SH-SY5Y (cell line): ENCODE measurements at regions not wholly inside any gene's neighbourhood (a gene's known extent, or its start where the extent isn't known, plus 50 kb on each side); places are given as distances from the start of the nearest gene placed in this dataset.

Source experiments
- GATA2 ChIP-seq: IDR thresholded peaks from 2 replicates; pipeline ENCODE4 v1.6.1; 2011; ENCODE audit warnings: mild to moderate bottlenecking, low read depth, low read length
- GATA3 ChIP-seq: IDR thresholded peaks from 2 replicates; pipeline ENCODE4 v1.6.1; 2011; ENCODE audit warnings: low read depth, mild to moderate bottlenecking, low read length, moderate library complexity

DNA sequence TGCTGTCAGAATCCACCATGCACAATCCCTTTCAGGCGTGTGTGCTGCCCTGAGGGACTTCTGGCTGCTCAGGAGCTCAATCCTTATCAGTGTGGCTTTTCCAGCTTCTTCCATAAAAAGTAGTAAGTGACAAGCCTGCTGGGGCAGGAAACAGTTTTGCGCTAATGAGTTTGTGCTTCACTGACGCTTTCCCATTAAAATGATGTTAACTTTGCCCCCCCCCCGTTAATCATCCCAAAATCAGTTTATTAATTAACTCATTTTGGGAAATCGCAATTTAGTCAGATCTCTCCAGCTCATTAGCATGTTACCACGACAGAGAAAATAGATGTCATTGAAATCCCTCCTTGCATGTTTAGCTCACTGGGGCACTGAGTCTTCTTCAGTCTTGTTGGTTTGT lies 186.5 kb upstream of the TENM4 start:
- no peak for TF ChIP-seq GATA2
- TF ChIP-seq GATA3 = no peak
